Skeletal muscle satellite cell (primary cell): ENCODE measurements at regions not wholly inside any gene's neighbourhood (a gene's known extent, or its start where the extent isn't known, plus 50 kb on each side); places are given as distances from the start of the nearest gene placed in this dataset.
A peak's percentile ranks its signal among the peaks of the same experiment; 100 is the strongest.

ENCODE experiments used
- H3K27me3 ChIP-seq: 2 replicates; pipeline ENCODE4 v1.7.0; 2013; ENCODE audit warnings: low read length; ENCODE audit not compliant: control insufficient read depth, insufficient read depth
- H3K36me3 ChIP-seq: 2 replicates; pipeline ENCODE4 v1.7.0; 2013; ENCODE audit warnings: mild to moderate bottlenecking, control low read depth, low read length; ENCODE audit not compliant: insufficient read depth
- H3K4me1 ChIP-seq: 2 replicates; pipeline ENCODE4 v1.7.0; 2013; ENCODE audit warnings: low read length; ENCODE audit not compliant: control insufficient read depth, insufficient read depth
- H3K4me2 ChIP-seq: 2 replicates; pipeline ENCODE4 v1.7.0; 2013; ENCODE audit warnings: mild to moderate bottlenecking, low read length
- H3K4me3 ChIP-seq: 2 replicates; pipeline ENCODE4 v1.7.0; 2013; ENCODE audit warnings: low read length
- H3K9ac ChIP-seq: 2 replicates; pipeline ENCODE4 v1.7.0; 2013; ENCODE audit warnings: mild to moderate bottlenecking, low read depth, low read length, moderate library complexity
- H3K9me3 ChIP-seq: replicated peaks from 2 replicates; pipeline ENCODE4 v1.7.0; 2013; ENCODE audit warnings: mild to moderate bottlenecking, control low read depth, low read length

- Histone ChIP-seq H3K4me1 (no peaks in the 10 kb centered on the region), H3K27me3 (peaks cover 27% of the 10 kb centered on the region), H3K36me3 (no peaks in the 10 kb centered on the region), H3K9ac (no peak overlapping the region), H3K4me2 (no peak overlapping the region), H3K4me3 (no peak overlapping the region), H3K9me3 (no peaks in the 10 kb centered on the region)
These were observed 51.3 kb upstream of the PTPN3 start for GRCh38 chr9:109549386-109549785.

- Histone ChIP-seq H3K4me3 (no peak overlapping the region), H3K9me3 (no peaks in the 10 kb centered on the region), H3K36me3 (no peaks in the 10 kb centered on the region), H3K4me2 (no peak overlapping the region), H3K27me3 (peaks cover 29% of the 10 kb centered on the region), H3K4me1 (no peaks in the 10 kb centered on the region), H3K9ac (no peak overlapping the region)
These were observed 53.5 kb upstream of the PTPN3 start for GRCh38 chr9:109551651-109552050.

- peaks cover 34% of the 10 kb centered on the region for H3K27me3 ChIP-seq
- no peaks in the 10 kb centered on the region for H3K36me3 ChIP-seq
- no peaks in the 10 kb centered on the region for H3K9me3 ChIP-seq
- H3K4me3 ChIP-seq, result no peak overlapping the region
- H3K4me1 ChIP-seq, result no peaks in the 10 kb centered on the region
- no peak overlapping the region for H3K4me2 ChIP-seq
- no peak overlapping the region for H3K9ac ChIP-seq
These were observed 57.1 kb upstream of the PTPN3 start for GRCh38 chr9:109555215-109555614.

- H3K4me2 ChIP-seq, result no peak overlapping the region
- H3K36me3 ChIP-seq, result no peaks in the 10 kb centered on the region
- H3K9ac ChIP-seq, result no peak overlapping the region
- H3K4me1 ChIP-seq, result no peaks in the 10 kb centered on the region
- peaks cover 42% of the 10 kb centered on the region for H3K27me3 ChIP-seq
- H3K9me3 ChIP-seq, result no peaks in the 10 kb centered on the region
- no peak overlapping the region for H3K4me3 ChIP-seq
These were observed 58.0 kb upstream of the PTPN3 start for GRCh38 chr9:109556061-109556460.

GRCh38 chr9:109556786-109557185 lies 58.7 kb upstream of the PTPN3 start:
- H3K27me3 ChIP-seq, result peaks cover 43% of the 10 kb centered on the region
- no peaks in the 10 kb centered on the region for H3K9me3 ChIP-seq
- H3K4me3 ChIP-seq, result no peak overlapping the region
- H3K4me1 ChIP-seq, result no peaks in the 10 kb centered on the region
- no peak overlapping the region for H3K4me2 ChIP-seq
- H3K9ac ChIP-seq, result no peak overlapping the region
- no peaks in the 10 kb centered on the region for H3K36me3 ChIP-seq

GRCh38 chr9:109557481-109557880 lies 59.4 kb upstream of the PTPN3 start:
- peaks cover 44% of the 10 kb centered on the region for H3K27me3 ChIP-seq
- no peak overlapping the region for H3K4me2 ChIP-seq
- H3K4me1 ChIP-seq, result no peaks in the 10 kb centered on the region
- H3K4me3 ChIP-seq, result no peak overlapping the region
- H3K9ac ChIP-seq, result no peak overlapping the region
- no peaks in the 10 kb centered on the region for H3K9me3 ChIP-seq
- H3K36me3 ChIP-seq, result no peaks in the 10 kb centered on the region

GRCh38 chr9:109558718-109559151 lies 60.6 kb upstream of the PTPN3 start:
- Histone ChIP-seq H3K9me3 (no peaks in the 10 kb centered on the region), H3K4me3 (no peak overlapping the region), H3K9ac (no peak overlapping the region), H3K27me3 (peaks cover 55% of the 10 kb centered on the region), H3K4me1 (no peaks in the 10 kb centered on the region), H3K36me3 (no peaks in the 10 kb centered on the region), H3K4me2 (no peak overlapping the region)

- no peak overlapping the region for H3K9ac ChIP-seq
- H3K9me3 ChIP-seq, result no peaks in the 10 kb centered on the region
- H3K4me2 ChIP-seq, result no peak overlapping the region
- H3K4me3 ChIP-seq, result no peak overlapping the region
- peaks cover 62% of the 10 kb centered on the region for H3K27me3 ChIP-seq
- H3K4me1 ChIP-seq, result no peaks in the 10 kb centered on the region
- H3K36me3 ChIP-seq, result no peaks in the 10 kb centered on the region
These were observed 62.5 kb upstream of the PTPN3 start for GRCh38 chr9:109560470-109561132.

GRCh38 chr9:109561137-109561536 lies 63.0 kb upstream of the PTPN3 start:
- H3K4me3 ChIP-seq, result no peak overlapping the region

GRCh38 chr9:109568089-109568488 lies 70.0 kb upstream of the PTPN3 start:
- no peaks in the 10 kb centered on the region for H3K9me3 ChIP-seq
- H3K27me3 ChIP-seq, result peaks cover 45% of the 10 kb centered on the region
- no peak overlapping the region for H3K4me3 ChIP-seq
- H3K4me1 ChIP-seq, result peaks cover 6% of the 10 kb centered on the region
- no peak overlapping the region for H3K9ac ChIP-seq
- H3K4me2 ChIP-seq, result no peak overlapping the region
- no peaks in the 10 kb centered on the region for H3K36me3 ChIP-seq

More at GRCh38 chr9:109561137-109561536, 63.0 kb upstream of the PTPN3 start:
- no peaks in the 10 kb centered on the region for H3K36me3 ChIP-seq
- H3K9ac ChIP-seq, result no peak overlapping the region
- no peak overlapping the region for H3K4me2 ChIP-seq
- H3K27me3 ChIP-seq, result peaks cover 66% of the 10 kb centered on the region
- H3K4me1 ChIP-seq, result no peaks in the 10 kb centered on the region
- no peaks in the 10 kb centered on the region for H3K9me3 ChIP-seq

GRCh38 chr9:109568568-109569210 lies 70.6 kb upstream of the PTPN3 start:
- peak overlapping the region; percentile 18 for H3K4me2 ChIP-seq
- no peak overlapping the region for H3K9ac ChIP-seq
- peaks cover 40% of the 10 kb centered on the region for H3K27me3 ChIP-seq
- H3K4me1 ChIP-seq, result peaks cover 6% of the 10 kb centered on the region
- H3K4me3 ChIP-seq, result no peak overlapping the region
- no peaks in the 10 kb centered on the region for H3K36me3 ChIP-seq
- H3K9me3 ChIP-seq, result no peaks in the 10 kb centered on the region
